Putamen (tissue), 1 donor: ENCODE measurements at regions not wholly inside any gene's neighbourhood (a gene's known extent, or its start where the extent isn't known, plus 50 kb on each side); places are given as distances from the start of the nearest gene placed in this dataset.

Experiments used
- DNase-seq: peaks from one replicate; pipeline ENCODE4 v3.0.0-alpha.2; 2016; ENCODE audit warnings: low spot score

DNA sequence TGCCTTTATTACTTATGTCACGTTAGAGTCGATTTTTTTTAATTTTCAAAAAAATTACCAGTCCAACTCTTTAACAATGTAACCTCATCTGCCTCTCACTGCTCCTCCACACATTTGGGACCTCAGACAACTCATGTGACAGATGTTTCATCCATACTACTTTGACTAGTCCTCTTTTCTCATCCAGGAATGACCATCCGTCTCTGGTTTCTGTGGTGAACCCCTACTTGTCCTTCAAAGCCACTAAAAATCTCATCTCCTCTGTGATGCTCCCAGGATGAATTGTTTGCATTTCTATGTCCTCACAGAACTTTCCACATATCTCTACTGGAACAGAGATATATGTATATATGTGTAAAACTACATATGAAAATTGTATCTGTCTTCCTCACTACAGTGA, 149.8 kb upstream of the ZNF462 start:
- DNase-seq, result no peak

DNA sequence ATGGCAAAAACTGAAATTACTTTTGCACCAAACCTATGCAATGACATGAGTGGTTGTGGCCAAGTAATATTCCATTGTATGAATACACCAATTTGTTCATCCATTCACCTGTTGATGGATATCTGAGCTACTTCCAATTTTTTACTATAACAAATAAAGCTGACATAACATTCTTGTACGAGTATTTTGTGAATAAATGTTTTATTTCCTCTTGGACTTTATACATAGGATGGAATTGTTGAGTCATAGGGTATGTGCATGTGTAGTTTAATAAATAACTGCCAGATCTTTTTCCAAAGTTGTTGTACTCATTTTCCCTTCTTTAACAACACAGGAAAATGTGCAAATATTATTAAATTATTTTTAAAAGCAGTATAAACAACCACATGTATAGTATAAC, 146.1 kb upstream of the ZNF462 start:
- no peak for DNase-seq

DNA sequence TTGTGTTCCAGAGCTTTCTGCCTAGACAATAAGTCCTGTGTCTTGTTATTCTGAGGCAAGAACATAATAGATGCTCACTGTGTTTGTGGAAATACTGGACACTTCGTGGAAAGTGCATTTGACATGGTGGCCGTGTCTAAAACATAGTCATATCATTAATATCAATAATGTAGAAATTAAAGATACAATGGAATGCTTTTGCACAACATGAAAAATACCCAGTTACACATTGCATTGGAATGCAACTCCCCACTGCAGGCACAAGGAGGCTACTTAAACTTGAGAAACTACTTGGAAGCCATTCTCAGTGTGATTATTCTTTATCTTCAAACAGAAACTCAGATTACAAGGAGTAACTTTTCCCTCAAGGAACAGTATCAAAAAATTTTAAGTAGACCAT, 145.3 kb upstream of the ZNF462 start:
- DNase-seq, result no peak

DNA sequence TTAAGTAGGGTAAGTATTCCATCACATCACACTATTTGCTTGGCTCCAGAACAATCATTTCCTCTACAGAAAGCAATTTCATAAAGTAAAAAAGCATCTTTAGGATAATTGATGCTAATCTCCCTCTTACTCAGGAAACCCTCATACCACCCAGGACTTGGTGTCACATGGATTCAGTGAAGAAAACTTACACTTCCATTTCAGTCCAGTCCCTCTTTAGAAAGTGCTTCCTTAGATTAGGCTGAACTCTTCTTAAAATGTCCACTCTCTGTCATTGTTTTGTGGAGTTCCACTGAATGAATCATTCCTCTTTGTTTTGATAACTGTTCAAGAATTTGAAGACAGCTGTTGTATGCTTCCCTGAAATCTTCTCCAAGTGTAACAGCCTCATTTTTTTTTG, 144.0 kb upstream of the ZNF462 start:
- DNase-seq, result no peak

DNA sequence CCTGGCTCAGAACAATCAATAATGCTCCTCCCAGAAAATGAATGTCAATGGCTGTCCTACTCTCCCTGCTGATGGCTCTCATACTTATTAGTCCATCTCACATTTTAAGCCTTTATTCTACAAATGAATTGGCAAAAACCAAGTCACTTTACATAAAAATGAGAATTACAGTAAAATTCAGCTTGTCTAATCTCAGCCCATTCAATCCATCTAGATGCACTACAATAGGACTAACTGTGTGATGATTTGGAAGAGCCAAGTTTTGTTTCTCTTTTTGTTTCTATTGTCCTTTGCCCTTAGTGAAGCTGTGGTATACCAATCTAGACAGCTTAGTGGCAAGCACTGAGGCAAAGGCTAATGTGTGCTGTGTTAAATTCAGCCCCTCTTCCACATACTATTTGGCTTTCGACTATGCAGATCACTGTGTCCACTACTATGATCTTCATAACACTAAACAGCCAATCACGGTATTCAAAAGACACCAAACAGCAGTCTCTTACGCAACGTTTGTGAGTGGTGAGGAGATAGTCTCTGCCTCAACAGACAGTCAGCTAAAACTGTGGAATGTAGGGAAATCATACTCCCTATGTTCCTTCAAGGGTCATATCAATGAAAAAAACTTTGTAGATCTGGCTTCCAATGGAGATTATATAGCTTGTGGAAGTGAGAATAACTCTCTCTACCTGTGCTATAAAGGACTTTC, 140.8 kb upstream of the ZNF462 start:
- no peak for DNase-seq

DNA sequence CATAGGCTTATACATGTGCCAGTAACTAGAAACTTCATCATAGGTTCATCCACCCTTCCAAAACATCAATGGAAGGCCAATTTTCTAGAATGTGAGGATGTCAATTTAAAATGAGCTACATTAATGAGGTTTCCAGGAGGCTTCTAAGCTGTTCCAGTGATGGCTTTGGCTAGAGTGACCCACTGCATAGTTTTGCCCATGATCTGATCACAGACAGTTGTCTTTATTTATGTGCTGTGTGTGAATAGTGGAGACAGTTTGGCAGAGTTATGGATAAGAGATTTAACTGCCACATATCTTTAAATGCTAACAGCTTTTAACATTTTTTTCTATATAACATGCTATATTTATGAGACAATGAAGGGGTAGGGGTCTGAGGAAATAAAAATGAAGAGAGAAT, 139.0 kb upstream of the ZNF462 start:
- no peak for DNase-seq

DNA sequence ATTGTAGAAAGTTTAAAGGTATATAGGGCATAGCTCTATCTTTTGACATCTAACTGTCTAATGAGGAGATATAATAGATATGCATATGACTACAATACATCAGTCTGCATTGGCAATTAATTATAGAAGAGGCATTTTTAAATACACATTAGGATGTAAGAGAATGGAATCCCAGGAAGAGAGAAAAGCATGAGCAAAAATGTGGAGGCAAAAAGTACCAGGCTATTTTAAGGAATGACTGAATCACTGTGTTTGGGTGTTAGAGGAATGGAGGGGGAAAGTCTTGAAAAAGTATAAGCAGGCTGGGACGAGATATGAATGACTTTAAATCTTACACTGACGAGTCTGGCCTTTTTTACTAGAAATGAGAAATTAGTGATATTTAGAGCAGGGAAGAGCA, 138.4 kb upstream of the ZNF462 start:
- DNase-seq, result no peak

DNA sequence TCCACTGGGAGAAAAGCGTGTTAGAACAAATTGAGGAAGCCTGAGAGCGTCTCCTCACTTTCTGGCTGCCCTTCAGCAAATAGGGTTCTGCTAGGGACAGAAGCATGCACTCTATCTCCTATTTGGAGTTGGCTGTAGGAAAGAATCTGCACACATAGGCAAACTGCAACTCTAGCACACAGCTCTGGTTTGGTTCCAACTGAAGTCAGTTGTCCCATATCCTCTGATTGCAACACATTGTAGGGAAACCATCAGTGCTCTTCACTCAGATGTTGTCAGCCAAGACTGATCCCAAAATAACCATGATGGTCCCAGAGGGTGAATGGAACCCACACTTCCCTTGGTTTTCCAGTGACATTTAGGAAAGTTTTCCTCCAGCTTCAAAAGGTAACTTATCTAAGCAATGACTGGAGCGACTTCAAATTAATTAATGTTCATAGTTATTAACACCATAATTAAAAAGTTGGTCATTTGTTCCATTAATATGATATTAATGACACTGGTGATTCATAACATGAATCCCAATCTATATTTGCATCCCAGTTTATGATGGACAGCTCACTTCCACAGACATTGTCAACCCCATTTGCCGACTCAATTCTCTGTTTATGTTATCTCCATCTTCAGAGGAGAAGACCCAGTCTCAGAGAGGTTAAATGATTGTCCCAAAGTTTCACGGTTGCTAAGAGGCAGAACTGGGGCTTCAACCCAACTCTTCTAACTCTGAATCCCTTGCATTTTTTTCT, 136.7 kb upstream of the ZNF462 start:
- DNase-seq, result no peak

DNA sequence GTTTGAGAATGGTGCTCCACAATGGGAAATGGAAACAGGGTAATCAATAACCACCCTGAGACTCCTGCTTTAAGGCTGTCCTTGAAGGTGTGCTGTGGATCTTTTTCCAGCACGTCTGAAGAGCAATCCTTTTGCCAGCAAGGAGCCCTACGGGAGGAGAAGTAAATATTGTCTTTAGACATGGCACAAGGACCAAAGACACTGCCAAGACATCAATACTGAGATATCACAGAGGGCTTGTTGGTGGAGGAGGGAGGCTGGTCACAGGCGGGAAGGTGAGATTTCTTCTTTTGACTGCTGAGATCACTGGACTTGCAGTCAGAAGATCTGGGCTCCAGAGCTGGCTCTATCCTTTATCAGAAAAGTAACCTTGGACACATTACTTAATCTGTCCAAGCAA, 135.0 kb upstream of the ZNF462 start:
- no peak for DNase-seq

DNA sequence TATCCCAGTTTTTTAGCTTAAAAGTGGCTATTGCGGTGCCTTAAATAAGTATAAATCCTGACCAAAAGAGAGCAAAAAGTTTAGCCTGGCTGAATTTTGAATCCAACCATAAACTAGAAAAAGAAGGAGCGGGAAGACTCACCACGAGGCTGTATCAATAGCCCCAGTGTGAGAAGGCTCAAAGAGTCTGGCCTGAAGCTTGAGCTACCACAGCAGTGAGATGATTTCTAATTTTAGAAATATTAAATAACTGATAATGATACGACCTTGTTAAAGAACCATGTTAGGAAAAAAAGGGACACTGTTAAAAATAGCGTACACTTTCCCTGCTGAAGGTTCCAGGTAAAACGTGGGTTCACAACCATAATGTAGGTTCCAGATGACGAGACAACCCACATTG, 134.1 kb upstream of the ZNF462 start:
- no peak for DNase-seq

DNA sequence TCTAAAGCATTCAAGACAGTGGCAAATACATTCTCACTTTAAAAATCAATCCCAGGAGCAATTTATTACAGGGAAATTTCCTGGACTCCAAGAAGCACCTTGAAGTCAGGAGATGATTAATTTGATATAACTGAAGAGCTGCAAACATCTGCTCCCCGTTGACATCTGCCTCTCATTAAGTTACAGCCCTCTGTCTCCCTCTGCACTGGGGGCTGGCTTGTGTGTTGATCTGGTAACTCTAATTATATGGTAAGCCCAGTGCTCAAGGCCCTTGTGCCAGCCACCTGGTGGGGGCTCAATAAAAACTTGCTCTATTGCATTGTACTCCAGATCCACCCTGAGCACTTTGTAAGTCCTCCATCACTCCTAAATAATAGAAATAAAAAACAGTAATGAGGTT, 131.1 kb upstream of the ZNF462 start:
- no peak for DNase-seq

DNA sequence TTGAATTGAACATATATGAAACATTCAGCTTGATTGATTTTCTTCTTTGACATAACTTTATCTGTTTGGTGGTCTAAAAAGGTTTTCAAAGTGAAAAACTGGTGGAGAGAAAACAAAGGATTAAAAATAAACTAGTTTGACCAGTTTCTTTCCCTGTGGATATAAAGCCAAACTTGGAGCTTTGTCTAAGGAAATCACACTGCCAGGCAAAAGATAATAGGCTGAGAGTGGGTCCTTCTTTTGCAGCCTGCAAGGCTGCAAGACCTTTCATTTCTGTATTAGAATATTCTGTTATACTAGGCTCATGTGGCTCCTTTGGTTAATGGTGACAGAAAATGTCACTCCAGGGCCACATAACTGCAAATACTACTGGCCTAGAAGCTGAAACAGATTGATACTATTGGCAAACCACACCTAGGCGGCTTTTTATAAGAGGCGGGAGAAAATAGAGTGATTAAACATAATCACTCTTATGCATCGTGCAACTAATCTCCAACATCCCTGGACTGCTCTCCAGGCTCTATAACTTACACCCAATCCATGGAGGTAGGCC, 129.1 kb upstream of the ZNF462 start:
- DNase-seq, result no peak

DNA sequence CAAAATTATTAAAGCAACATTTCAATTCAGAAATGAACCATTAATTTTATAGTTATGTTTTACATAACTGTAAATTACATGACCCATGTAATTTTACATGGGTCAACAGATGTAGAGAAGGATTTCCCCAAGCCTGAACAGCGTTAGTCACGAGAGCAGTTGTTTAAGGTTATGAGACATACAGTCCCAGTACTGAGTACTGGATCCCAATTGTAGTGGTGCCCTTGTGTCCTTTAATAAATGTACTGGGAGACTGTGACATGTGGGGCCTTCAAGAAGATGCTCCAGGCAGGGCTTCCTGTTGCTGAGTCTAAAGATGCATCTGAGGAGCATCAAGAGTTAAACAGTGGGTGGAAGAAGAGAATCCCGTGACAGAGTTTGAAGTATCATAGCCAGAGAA, 125.5 kb upstream of the ZNF462 start:
- no peak for DNase-seq

DNA sequence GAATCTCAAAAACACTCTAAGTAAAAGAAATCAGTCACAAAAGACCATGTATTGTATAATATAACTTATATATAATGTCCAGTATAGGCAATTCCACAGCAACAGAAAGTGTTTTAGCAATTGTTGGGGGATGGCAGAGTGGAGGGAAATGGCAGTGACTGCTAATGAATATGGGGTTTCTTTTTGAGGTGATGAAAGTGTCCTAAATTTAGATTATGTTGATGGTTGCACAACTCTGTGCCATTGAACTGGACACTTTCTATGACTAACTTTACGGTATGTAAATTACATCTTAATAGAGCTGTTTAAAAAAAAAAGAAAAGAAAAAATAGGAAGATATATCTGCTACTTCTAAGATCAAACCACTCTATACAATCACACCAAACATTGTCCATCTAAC, 124.9 kb upstream of the ZNF462 start:
- DNase-seq, result no peak

DNA sequence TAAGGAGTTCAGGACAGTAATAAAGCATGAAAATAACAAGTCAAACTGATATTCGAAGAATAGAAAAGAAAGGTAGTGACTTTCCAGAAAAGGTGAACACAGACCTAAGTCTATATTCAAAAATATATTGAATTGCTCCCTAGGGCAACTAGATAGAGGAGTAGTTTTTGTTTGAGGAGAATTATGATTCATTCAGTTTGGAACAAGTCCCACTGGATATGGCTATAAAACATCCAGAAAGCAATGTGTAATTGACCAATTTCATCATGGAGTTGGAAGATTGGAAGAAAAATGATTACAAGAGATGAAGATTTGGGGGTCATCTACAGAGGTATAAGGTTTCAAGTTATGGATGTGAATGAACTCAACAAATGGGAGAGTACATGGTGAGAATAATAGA, 117.5 kb upstream of the ZNF462 start:
- no peak for DNase-seq

DNA sequence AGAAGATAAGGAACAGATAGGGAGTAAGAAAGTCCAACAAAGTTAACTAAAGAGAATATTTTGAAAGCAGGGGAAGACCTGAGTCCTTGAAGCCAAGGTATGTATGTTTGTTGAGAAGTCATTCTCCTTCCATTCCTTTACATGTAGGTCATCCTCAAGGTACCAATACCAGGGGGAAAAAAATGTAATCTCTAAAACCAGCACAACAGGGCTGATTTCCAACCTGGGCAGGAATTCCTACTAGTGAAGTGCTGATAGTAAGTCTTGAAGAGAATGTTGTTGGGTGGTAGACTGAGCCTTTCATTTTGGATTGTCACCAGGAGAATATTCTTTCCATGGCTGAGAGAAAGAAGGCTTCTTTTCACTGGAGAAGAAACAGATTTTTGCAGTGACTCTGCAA, 117.1 kb upstream of the ZNF462 start:
- DNase-seq, result no peak

DNA sequence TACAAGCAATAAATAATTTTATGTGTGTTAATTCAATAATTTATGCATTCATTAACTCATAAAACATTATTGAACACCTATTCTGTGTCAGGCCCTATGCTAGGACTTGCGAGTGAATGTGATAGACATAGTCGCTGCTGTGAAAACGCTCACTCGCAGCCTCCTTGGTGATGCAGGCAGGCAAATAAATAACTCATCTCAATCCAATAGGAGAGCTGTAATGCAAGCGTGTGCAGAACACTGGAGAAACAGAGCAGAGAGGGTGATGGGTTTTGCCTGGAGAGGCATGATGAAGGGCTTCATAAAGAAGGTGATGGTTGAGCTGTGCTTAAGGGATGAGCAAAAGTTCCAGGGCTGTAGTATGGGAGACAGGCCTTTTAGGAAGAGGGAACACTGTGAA, 111.3 kb upstream of the ZNF462 start:
- DNase-seq, result no peak

DNA sequence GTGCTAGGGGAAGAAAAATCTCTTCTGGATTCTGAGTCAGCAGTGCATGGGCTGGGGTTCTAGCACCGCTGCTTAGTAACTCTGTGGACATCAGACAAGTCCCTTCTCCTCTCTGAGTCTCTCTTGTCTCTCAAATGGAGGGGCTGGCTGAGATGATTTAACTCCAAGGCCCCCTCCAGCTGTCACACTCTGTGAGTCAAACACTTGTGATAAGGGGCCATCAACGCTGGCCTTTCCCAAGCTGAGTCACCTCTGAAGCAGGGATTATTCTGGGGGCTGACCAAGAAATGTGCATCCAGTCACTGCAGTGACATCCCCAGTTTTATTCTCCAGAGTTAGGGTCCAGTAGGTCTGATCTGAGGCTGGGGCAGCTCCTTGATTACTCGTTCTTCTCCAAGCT, 110.4 kb upstream of the ZNF462 start:
- no peak for DNase-seq

DNA sequence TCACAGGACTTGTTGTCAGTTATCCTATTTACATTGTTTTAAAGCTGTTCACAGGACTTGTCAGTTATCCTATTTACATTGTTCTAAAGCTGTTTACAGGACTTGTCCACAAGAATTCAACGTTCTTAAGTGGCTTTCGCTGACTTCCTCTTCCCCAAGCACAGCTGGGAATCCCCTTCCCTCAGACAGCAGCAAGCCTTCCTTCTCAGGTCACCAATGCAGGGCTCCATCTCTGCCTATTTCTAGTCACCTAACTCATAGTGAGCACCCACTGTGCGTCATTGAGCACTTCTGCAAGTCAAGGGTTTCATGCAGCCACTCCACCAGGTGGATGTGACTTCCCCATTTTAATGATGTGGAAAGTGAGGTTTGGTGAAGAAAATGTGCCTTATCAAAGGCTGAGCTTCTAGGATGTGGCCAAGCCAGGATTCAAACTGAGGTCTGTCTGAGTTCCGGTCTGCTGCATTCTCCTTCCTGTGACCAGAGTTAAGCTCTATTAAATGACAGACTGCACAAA, 109.8 kb upstream of the ZNF462 start:
- DNase-seq, result no peak

DNA sequence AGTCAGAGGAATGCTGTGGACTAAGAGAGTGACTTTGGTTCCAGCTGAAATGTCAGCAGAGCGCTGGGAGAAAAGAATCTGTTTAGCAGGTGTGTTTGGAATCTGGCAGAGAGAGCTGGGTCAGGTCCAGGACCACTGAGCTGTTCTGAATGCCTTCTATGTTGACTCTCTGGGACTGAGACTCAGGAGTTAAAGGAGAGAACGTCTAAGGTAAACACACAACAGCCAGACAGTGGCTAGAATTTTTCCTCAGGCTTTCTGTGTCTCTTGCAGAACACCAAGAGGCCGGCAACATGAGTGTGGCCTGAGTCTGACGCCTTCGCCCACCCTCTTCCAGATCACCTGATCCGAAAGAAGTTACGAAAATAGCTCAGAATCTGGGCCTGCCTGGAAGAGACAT, 107.2 kb upstream of the ZNF462 start:
- DNase-seq, result no peak

DNA sequence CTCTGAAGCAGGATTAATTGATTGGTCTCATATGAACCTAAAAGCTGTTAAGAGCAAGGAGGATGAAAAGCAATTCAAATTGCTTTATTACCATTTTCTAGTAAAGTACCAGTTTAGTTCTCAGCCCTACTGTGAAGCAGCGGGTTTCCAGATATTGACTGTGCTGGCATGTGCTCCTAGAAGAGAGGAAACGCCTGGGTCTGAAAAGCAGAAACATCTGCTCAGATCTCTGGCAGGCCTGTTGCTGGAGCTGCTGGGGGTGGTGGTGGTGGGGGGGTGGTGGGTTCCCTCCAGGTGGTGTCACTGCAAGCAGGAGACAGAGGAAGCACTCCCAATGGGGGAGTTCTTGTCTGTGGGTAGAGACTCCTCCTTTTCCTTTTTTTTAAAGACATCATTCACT, 105.5 kb upstream of the ZNF462 start:
- DNase-seq, result no peak

DNA sequence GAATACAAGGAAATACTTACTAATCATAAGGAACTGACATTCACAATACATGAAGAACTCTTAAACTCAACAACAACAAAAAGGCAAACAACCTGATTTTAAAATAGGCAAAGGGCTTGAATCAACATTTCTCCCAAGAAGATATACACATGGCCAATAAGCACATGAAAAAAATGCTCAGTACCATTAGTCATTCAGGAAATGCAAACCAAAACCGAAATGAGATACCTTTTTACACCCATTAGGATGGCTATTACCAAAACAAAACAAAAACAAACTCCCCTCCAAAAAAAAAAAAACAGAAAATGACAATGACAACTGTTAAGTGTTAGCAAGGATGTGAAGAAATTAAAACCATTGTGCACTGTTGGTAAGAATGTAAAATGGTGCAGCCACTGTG, 104.1 kb upstream of the ZNF462 start:
- DNase-seq, result no peak

DNA sequence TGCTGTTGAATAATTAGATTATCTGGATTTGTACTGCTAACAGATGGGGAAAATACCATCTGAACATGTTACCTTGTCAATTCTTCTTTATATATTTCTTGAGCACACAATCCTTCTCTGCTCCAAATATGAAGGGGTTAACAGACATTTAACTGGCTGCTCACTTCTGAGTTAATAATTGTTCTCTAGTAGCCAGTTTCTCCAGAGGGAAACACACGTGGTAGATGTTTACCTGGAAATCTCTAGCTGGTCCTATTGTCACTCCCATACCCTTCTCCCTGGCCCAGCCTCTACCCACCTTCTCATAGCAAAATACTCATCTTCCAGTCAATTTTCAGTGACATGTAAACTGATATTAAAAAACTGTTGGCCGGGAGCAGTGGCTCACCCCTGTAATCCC, 101.5 kb upstream of the ZNF462 start:
- DNase-seq, result no peak

DNA sequence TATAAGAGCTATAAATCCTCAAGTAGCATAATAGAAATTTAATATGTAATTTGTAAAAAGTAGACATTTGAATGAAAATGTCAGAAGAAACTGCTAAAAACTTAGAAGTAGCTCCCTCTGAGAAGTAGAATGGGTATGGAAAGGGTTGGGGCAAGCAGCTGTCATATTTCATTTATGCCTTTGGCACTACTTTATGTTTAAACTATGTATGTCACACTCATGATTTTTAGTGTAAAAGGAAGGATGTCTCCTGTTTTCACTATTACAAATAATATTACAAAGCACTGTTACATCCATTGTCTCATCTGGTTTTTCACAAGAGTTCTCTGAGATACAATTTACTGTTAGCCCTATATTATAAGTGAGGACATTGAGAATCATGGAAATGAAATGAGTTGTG, 96.3 kb upstream of the ZNF462 start:
- no peak for DNase-seq
